CD4-positive, alpha-beta T cell treated with Interleukin-4 for 1 hour (primary cell): ENCODE measurements at regions not wholly inside any gene's neighbourhood (a gene's known extent, or its start where the extent isn't known, plus 50 kb on each side); places are given as distances from the start of the nearest gene placed in this dataset.
A peak's percentile ranks its signal among the peaks of the same experiment; 100 is the strongest.
"Not testable (repeated sequence)": the region's sequence is repeated elsewhere in the genome, so short reads cannot be mapped to it uniquely, and the experiment has no call there.

Source experiments
- DNase-seq, 2 donors: peaks; one replicate each; pipeline ENCODE4 v3.0.0-alpha.2; 2020 to 2022

DNA sequence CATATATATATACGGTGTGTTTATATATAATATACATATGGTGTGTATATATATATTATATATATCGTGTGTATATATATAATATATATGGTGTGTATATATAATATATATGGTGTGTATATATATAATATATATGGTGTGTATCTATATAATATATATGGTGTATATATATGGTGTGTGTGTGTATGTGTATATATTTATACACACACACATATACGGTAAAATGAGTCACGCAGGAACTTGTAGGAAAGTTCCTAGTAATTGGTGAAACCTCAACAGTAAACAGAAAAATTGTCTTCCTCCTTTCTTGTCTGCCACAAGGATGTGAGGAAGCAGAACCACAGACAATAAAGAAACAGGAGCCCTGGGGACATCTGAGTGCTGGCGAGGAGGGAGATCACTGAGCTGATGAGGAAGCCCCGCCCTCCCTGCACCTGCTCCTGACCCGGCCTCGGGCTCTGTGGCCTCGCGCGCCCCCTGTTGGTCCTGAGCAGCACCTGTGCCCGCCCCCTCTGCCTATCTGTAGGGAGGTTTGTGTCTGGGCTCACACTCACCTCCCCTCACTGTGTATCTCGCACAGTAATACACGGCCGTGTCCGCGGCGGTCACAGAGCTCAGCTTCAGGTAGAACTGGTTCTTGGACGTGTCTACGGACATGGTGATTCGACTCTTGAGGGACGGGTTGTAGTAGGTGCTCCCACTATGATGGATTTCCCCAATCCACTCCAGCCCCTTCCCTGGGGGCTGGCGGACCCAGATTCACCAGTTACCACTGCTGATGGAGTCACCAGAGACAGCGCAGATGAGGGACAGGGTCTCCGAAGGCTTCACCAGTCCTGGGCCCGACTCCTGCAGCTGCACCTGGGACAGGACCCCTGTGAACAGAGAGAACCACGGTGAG is 1079.4 kb downstream of the TMEM121 start:
- DNase-seq, result peak; percentile 79 to 85

GRCh38 chr14:106606936-106607335 is 1080.6 kb downstream of the TMEM121 start:
- DNase-seq, result no peak

GRCh38 chr14:106610691-106611090 is 1084.3 kb downstream of the TMEM121 start:
- no peak for DNase-seq

GRCh38 chr14:106613256-106613655 is 1086.9 kb downstream of the TMEM121 start:
- no peak for DNase-seq

- DNase-seq, result peak; percentile 80 to 87
Measured at GRCh38 chr14:106618471-106618951, 1092.1 kb downstream of the TMEM121 start.

GRCh38 chr14:106619606-106620005 is 1093.2 kb downstream of the TMEM121 start:
- no peak for DNase-seq

DNA sequence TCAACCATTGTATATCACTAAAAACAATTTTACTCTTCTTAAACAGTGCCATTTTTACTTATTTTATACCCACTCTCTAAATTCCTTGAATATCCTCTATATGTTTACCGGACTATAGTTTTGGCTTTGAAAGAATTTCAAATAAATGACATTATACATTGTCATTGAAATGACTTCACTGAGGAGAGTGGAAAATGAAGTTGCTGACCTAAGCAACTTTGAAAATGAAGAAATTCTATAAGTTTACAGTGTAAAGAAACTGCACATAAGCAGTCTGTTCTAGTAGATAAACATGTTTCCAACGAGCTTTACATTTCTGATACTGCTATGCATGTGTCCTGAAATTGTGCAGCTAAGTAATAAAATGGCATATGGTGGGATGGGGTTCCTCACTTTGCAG is 1094.0 kb downstream of the TMEM121 start:
- DNase-seq, result no peak

DNA sequence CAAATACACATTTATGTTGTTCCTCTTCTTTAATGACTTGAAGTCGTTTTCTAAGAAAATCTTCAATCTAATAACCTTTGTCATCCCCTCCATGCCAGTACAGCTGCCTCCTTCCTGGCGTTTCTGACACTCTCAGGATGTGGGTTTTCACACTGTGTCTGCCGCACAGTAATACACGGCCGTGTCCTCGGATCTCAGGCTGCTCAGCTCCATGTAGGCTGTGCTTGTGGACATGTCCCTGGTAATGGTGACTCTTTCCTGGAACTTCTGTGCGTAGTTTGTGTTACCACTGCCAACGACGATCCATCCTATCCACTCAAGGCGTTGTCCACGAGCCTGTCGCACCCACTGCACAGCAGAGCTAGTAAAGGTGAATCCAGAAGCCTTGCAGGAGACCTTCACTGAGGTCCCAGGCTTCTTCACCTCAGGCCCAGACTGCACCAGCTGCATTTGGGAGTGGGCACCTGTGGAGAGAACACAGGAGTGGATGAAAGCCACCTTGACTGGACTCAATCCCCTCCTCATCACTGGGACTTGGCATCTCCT is 1095.9 kb downstream of the TMEM121 start:
- peak; percentile 18 to 39 for DNase-seq

DNA sequence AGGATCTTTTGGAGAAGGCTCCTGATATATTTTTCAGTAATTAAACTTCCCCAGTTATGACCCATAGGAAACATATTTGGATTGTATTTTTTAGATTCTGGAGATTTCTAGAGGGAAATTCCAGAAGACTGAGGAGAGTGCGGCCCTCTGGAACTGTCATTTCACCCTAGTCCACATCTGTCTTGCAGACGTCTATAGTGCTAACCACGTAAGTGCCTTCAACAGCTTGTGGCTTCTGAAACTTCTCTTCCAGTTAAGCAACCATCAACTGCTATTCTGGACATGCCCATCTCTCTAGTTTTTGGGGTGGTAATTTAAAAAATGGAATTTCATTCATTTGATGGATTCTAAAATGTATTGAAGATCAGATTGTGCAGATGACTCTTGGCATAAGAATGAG is 1098.8 kb downstream of the TMEM121 start:
- no peak for DNase-seq

- not testable (repeated sequence) for DNase-seq
Measured at GRCh38 chr14:106626469-106626868, 1100.1 kb downstream of the TMEM121 start.

- peak; percentile 71 to 79 for DNase-seq
Measured at GRCh38 chr14:106626942-106627588, 1100.7 kb downstream of the TMEM121 start.

- DNase-seq, result no peak
Measured at GRCh38 chr14:106631879-106632278, 1105.5 kb downstream of the TMEM121 start.

- DNase-seq, result no peak
Measured at GRCh38 chr14:106633721-106634120, 1107.3 kb downstream of the TMEM121 start.

- DNase-seq, result no peak
Measured at GRCh38 chr14:106635569-106635968, 1109.2 kb downstream of the TMEM121 start.

DNA sequence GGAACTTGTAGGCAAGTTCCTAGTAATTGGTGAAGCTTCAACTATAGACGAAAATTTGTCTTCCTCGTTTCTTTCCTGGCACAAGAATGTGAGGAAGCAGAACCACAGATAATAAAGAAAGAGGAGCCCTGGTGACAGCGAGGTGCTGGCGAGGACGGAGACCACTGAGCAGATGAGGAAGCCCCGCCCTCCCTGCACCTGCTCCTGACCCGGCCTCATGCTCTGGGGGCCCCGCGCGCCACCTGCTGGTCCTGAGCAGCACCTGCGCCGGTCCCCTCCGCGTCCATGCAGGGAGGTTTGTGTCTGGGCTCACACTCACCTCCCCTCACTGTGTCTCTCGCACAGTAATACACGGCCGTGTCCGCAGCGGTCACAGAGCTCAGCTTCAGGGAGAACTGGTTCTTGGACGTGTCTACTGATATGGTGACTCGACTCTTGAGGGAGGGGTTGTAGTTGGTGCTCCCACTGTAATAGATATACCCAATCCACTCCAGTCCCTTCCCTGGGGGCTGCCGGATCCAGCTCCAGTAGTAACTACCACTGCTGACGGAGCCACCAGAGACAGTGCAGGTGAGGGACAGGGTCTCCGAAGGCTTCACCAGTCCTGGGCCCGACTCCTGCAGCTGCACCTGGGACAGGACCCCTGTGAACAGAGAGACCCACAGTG is 1112.5 kb downstream of the TMEM121 start:
- peak; percentile 33 to 70 for DNase-seq

- DNase-seq, result no peak
Measured at GRCh38 chr14:106642090-106642489, 1115.7 kb downstream of the TMEM121 start.

GRCh38 chr14:106642971-106643370 is 1116.6 kb downstream of the TMEM121 start:
- DNase-seq, result not testable (repeated sequence)

DNA sequence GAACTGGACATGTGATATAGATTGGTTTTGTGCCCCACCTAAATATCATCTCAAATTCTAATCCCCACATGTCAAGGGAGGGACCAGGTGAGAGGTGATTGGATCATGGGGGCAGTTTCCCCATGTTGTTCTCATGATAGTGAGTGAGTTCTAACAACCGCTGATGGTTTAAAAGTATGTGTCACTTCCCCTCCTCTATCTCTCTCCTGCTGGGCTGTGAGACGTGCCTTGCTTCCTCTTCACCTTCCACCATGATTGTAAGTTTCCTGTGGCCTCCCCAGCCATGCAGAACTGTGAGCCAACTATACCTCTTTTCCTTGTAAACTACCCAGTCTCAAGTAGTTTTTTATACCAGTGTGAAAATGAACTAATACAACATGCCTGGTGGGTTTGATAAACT is 1122.5 kb downstream of the TMEM121 start:
- not testable (repeated sequence) for DNase-seq

DNA sequence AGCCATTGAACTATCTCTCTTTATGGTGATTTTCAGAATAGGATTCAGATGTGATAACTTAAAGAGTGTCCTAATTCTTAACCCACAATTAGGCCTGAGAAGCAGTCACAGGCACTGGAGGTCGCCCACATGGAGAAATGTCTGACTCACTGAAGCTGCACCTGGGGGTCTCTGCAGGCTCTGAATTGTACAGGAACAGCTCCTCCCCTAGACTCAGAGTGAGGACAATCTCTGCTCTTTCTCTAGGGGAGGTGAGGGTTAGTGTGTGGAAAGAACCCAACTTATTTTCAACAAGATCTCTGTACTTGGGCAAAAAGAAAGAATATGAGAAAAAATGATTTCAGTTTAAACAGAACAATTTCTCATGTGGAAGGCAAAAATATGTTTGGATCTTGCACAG is 1124.6 kb downstream of the TMEM121 start:
- DNase-seq, result no peak

GRCh38 chr14:106652494-106652893 is 1126.1 kb downstream of the TMEM121 start:
- DNase-seq, result no peak

GRCh38 chr14:106657460-106657859 is 1131.1 kb downstream of the TMEM121 start:
- DNase-seq, result peak; percentile 29 to 63

GRCh38 chr14:106658066-106658860 is 1131.9 kb downstream of the TMEM121 start:
- not testable (repeated sequence) for DNase-seq
